ENCODE measurements at regions not wholly inside any gene's neighbourhood (a gene's known extent, or its start where the extent isn't known, plus 50 kb on each side); places are given as distances from the start of the nearest gene placed in this dataset.
"Not testable (repeated sequence)": the region's sequence is repeated elsewhere in the genome, so short reads cannot be mapped to it uniquely, and the experiment has no call there.

DNA sequence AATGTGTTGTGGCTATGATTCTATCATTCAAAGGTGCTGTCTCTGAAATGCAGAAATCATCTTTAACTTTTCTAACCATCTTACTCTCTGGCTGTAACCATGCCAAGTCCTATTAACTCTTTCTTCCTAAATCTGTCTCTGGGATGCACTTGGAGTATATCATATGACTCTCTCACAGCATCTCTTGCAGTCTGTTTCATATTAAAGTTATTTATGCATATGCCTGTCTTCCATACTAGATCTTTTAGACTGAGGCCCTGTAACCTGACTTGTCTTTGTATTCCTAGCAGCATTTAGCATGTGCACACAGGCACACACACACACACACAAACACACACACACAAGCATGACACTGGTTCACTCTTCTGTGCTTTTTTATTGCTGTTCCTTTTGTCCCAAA, 320.6 kb downstream of the ETAA1 start:
- no peak for DNase-seq

DNA sequence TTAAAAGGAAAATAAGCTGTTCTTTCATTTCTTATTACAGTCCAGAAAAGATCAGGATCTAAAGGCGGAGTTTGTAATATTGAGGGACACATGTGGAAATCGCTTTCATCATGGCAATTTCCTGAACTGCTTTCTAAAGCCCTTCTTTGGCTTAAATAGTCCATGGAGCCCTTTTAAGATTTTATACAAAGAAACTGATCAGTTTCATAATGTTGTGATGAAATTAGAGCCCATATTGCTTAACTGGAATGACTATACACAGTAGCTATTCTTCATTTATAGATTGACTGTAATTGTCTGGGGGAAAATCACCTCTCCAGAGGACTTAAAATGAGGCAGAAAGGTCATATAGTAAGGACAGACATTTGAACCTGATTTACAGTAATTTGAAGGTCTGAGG, 322.2 kb downstream of the ETAA1 start:
- DNase-seq, result no peak

GRCh38 chr2:67721516-67721915, 324.4 kb downstream of the ETAA1 start:
- no peak for DNase-seq

GRCh38 chr2:67724261-67724660, 327.1 kb downstream of the ETAA1 start:
- DNase-seq, result no peak

- DNase-seq, result no peak
Observed at GRCh38 chr2:67725731-67726130, 328.6 kb downstream of the ETAA1 start.

DNA sequence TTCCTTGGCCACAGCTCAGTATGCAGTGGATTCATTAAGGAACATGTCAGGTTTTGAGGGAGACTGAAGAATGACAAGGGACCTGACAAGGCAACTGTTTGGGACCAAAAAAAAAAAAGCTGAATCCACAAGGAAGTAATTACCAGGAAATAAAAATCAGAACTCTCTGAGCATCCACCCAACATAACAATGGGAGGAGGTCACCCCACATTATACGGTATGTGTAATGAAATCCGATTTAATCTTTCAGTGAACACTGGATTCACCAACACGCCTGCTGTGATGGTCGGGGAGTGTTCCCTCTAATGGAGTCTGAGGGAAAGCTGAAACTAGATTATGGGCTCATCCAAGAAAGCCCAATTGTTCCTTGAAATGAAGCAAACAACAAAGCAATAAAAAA, 329.3 kb downstream of the ETAA1 start:
- DNase-seq, result no peak

DNA sequence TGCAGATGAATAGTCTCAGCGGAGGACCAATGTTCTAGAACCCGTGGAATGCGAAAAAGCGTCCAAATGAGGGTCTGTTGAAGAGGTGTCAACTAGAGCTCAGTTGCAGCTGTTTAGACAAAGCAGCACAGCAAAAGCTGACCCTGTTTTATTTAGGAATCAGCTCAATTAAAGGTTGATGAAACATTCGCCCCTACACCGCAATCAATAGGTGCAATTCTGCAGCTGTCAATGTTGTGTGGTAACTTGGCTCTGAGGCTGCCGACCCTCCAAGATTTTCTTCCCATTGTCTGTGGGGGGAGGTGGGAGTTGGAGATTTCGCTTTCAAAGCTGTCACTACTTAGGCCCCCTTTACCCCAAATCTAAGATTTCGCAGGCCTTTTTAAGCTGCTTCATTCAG, 330.0 kb downstream of the ETAA1 start:
- DNase-seq, result no peak

GRCh38 chr2:67727623-67728022, 330.5 kb downstream of the ETAA1 start:
- no peak for DNase-seq

DNA sequence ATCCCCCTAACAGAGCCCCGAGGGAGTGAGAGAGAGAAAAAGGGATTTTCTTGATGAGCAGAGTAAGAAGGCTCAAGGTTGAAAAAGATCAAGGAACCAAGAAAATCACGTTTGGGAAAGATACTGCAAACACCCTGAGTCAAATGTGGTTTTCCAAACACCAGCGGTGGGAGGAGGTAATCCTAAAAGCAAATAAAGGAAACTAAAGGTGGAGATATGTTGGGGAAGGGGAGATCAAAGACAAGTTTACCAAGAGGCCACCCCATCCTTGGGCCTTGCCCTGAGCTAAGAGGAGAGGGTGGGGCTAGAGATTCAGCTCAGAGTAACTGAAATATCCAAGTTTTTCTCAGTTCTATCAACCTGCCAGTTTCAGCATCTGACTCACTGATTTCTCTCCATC, 332.3 kb downstream of the ETAA1 start:
- no peak for DNase-seq

GRCh38 chr2:67733517-67733916, 329.3 kb downstream of the C1D start:
- no peak for DNase-seq

- no peak for DNase-seq
Observed at GRCh38 chr2:67752199-67752598, 310.6 kb downstream of the C1D start.

- no peak for DNase-seq
Observed at GRCh38 chr2:67752969-67753368, 309.8 kb downstream of the C1D start.

GRCh38 chr2:67755156-67755882, 307.5 kb downstream of the C1D start:
- no peak for DNase-seq

DNA sequence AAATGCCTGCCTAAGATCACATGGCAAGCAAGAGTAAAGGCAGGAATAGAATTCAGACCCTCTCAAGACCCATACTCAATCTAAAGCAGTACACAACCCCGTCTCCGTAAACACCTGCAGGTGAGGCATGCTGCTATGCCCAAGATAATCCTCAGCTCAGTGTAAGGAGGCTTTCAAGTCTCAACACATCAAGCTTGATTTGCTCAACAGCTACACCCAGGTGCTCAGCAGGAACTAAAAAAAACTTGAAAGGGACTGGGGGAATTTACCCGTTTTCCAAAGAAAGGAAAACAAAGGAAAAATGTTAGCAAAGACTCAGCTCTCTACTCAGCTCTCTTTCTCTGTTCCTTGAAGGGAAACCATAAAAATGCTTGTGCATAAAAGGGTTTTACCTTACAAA, 301.8 kb downstream of the C1D start:
- DNase-seq, result no peak

DNA sequence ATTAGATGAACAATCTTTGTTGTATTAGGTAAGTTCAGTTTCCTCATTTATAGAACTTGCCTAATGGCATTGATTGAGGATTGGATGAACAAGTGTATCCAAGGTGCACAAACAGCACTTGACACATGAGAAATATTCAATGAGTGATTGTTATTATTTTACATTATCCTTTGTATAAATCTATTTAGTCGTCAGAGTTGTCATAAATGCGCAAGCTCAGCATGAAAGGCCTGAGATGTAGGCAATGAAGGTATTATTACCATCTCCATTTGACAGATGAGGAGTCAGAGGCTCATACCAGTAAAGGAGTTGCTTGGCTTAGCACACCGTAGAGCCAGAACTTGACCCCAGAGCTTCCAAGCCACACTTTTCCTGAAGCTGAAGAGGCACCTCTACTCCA, 291.4 kb downstream of the C1D start:
- no peak for DNase-seq

- DNase-seq, result no peak
Observed at GRCh38 chr2:67772216-67773170, 290.3 kb downstream of the C1D start.

- DNase-seq, result no peak
Observed at GRCh38 chr2:67773851-67774250, 289.0 kb downstream of the C1D start.

GRCh38 chr2:67776276-67776675, 286.5 kb downstream of the C1D start:
- DNase-seq, result no peak

DNA sequence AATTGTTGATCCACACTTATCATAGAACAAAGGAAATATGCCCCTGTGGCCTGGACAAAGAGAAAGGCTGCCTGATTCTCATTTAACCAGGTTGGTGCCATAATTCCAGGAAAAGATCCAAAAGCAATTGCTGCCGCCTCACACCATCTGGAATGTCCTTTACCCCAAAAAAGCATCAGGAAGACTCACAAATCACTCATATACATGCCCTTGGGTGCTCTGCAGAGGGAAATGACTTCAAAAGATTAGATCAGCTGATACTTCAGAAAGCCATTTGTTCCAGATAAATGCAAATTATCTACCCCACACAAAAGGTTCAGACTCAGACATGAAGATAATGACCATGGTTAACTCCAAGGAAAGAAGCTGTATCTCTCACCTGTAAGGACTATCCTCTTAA, 285.8 kb downstream of the C1D start:
- no peak for DNase-seq

- no peak for DNase-seq
Observed at GRCh38 chr2:67777836-67778429, 284.9 kb downstream of the C1D start.

- DNase-seq, result not testable (repeated sequence)
Observed at GRCh38 chr2:67780841-67781240, 282.0 kb downstream of the C1D start.

GRCh38 chr2:67782443-67782842, 280.4 kb downstream of the C1D start:
- no peak for DNase-seq

DNA sequence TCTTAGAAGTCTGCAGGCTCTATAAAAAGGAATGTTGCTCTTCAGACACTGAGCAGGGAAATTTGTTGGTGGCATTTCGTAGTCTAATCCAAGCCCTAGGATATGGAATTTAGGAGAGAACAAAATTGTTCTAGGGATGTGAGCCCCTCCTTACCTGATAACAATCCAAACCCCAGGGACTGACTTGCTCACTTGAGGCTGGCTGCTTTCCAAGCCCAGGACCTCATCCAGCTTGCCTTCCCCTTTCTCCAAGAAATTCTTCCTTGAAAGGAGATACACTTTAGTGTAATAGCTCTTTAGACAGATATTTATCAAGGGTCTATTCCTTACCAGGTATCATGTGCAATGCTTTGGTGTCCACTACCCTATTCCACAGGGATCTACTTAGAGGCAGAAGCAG, 279.8 kb downstream of the C1D start:
- no peak for DNase-seq

GRCh38 chr2:67790622-67791021, 272.2 kb downstream of the C1D start:
- DNase-seq, result no peak

Measured in NCI-H510A (cell line).